Tibial artery (tissue), 4 donors: ENCODE measurements at regions not wholly inside any gene's neighbourhood (a gene's known extent, or its start where the extent isn't known, plus 50 kb on each side); places are given as distances from the start of the nearest gene placed in this dataset.

Experiments used
- DNase-seq, 2 donors: peaks; one replicate each; pipeline ENCODE4 v3.0.0-alpha.2; 2019
- H3K27ac ChIP-seq, 2 donors: fragments of 200-600 bp; sonication (generic) in 1 of 2; 1 replicate in 1 of 2; 2 replicates in 1 of 2; pipeline ENCODE4 v1.5.1; 2018 to 2019; ENCODE audit warnings: mild to moderate bottlenecking in 1 of 2
- H3K27me3 ChIP-seq, 2 donors: fragments of 200-600 bp; sonication (generic) in 1 of 2; one replicate each; pipeline versions ENCODE4 v1.5.1 to v1.6.0; 2016 to 2019
- H3K36me3 ChIP-seq, 3 donors: fragments of 200-600 bp; sonication (generic) in 2 of 3; one replicate each; pipeline ENCODE4 v1.5.1; 2016 to 2019; ENCODE audit warnings: mild to moderate bottlenecking in 2 of 3
- H3K4me1 ChIP-seq, 4 donors: fragments of 200-600 bp; sonication (generic) in 2 of 4; 1 replicate in 3 of 4; 2 replicates in 1 of 4; pipeline ENCODE4 v1.5.1; 2016 to 2019
- H3K4me3 ChIP-seq, 2 donors: fragments of 200-600 bp; sonication (generic) in 1 of 2; 1 replicate in 1 of 2; 2 replicates in 1 of 2; pipeline ENCODE4 v1.5.1; 2018 to 2019; ENCODE audit warnings: mild to moderate bottlenecking in 2 of 2
- H3K9me3 ChIP-seq, 3 donors: fragments of 200-600 bp; sonication (generic) in 1 of 3; one replicate each; pipeline ENCODE4 v1.5.1; 2016 to 2019
- intact Hi-C: fragments of 100-400 bp; cut with DNase I; formaldehyde crosslinking; loops from one replicate; pipeline ENCODE4 v1.15.0; 2023; ENCODE audit warnings: low total_unique reads
- TF ChIP-seq, protein P1 (sequence below), 2 experiments: fragments of 200-600 bp in 1 of 2; fragments of 450-650 bp in 1 of 2; IDR thresholded peaks; one replicate each; pipeline ENCODE4 v1.5.1; 2017 to 2019; ENCODE audit warnings: antibody characterized with exemption in 2 of 2, mild to moderate bottlenecking in 1 of 2, moderate library complexity in 1 of 2

DNA sequence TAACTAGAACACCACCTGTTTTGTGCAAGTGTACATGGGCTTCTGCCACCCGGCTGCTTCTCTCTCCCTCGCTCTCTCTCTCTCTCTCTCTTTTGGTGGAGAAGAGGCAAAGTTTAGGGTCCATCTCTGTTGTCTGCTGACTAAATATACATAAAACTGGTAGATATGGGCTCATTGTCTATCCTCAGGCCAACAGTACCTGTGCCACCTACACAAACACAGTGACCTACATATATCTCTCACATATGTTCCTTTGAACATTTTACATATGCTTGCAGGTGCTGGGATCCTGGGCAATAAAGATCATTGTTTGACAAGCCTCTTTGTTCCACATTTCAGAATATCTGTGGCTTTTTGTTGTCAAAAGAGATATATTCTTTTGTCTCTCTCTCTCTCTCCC, 256.3 kb upstream of the KCNH8 start:
- Histone ChIP-seq H3K36me3 (no peaks in the 10 kb centered on the region), H3K27ac (no peak overlapping the region), H3K4me3 (no peak overlapping the region), H3K27me3 (no peaks in the 10 kb centered on the region), H3K9me3 (no peaks in the 10 kb centered on the region), H3K4me1 (no peaks in the 10 kb centered on the region)
- TF ChIP-seq, protein P1, sequence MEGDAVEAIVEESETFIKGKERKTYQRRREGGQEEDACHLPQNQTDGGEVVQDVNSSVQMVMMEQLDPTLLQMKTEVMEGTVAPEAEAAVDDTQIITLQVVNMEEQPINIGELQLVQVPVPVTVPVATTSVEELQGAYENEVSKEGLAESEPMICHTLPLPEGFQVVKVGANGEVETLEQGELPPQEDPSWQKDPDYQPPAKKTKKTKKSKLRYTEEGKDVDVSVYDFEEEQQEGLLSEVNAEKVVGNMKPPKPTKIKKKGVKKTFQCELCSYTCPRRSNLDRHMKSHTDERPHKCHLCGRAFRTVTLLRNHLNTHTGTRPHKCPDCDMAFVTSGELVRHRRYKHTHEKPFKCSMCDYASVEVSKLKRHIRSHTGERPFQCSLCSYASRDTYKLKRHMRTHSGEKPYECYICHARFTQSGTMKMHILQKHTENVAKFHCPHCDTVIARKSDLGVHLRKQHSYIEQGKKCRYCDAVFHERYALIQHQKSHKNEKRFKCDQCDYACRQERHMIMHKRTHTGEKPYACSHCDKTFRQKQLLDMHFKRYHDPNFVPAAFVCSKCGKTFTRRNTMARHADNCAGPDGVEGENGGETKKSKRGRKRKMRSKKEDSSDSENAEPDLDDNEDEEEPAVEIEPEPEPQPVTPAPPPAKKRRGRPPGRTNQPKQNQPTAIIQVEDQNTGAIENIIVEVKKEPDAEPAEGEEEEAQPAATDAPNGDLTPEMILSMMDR (IDR thresholded peaks at IDR 0.05), result no peak
- intact Hi-C loops, result no loop called here
- DNase-seq, result no peak

DNA sequence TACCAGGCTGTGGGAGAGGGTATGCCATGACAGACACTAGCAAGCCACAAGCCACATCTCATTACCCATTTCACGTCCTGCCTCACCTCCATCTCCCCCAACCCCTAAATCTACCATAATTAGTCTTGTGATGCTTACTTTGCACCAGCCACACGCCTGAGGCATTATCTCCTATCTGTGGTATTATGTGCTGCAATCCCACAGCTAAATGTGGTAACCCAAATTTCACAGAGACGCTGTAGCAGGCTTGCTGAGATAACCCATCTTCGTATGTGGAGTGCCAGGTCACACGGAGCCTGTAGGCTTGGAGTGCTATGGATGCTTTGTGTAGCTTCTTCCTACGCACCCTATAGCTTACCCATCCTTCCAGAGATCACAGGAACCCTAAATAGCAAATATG, 256.7 kb upstream of the KCNH8 start:
- no peak for DNase-seq
- intact Hi-C loops, result no loop called here
- Histone ChIP-seq H3K27ac (no peak overlapping the region), H3K36me3 (no peaks in the 10 kb centered on the region), H3K4me1 (no peaks in the 10 kb centered on the region), H3K27me3 (no peaks in the 10 kb centered on the region), H3K4me3 (no peak overlapping the region), H3K9me3 (no peaks in the 10 kb centered on the region)
- TF ChIP-seq, protein P1 (IDR thresholded peaks at IDR 0.05), result no peak

DNA sequence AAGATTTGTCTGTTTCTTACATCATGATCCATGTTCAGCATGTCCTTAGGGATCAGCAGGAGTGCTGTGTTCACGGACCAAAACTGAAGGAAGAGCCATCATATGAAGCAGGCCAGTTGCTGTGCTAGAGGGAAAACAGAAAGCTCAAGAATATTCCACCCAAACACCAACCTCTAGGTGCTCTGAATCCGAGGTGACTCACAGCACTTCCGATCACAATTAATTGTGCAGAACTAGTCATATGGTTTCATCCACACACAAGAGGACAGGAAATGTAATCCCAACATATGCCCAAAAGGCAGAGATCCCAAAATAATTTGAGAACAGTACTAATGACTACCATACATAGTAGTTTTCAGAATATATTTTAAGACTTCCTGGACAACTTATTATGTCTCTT, 257.9 kb upstream of the KCNH8 start:
- Histone ChIP-seq H3K36me3 (no peaks in the 10 kb centered on the region), H3K4me3 (no peak overlapping the region), H3K9me3 (no peaks in the 10 kb centered on the region), H3K27me3 (no peaks in the 10 kb centered on the region), H3K27ac (no peak overlapping the region), H3K4me1 (no peaks in the 10 kb centered on the region)
- DNase-seq, result no peak
- intact Hi-C loops, result no loop called here
- TF ChIP-seq, protein P1 (IDR thresholded peaks at IDR 0.05), result no peak

DNA sequence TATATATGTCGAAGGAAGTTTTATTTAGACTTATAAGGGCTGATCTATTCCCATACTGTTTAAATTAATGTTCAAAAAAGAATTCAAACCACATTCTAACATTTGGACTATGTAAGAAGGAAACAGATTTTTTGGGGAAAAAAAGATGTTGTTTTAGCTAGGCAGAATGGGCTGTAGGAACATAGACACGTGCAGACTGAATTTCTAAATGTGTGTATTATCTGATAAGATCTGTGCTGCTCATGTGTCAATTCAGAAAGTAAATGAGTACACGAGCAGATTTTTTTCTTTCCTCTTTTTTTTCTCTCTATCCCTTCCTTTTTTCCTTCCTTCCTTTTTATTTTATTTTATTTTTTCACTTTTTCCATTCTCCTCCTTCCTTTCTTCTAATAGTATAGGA, 259.5 kb upstream of the KCNH8 start:
- H3K4me1 ChIP-seq, result no peaks in the 10 kb centered on the region

DNA sequence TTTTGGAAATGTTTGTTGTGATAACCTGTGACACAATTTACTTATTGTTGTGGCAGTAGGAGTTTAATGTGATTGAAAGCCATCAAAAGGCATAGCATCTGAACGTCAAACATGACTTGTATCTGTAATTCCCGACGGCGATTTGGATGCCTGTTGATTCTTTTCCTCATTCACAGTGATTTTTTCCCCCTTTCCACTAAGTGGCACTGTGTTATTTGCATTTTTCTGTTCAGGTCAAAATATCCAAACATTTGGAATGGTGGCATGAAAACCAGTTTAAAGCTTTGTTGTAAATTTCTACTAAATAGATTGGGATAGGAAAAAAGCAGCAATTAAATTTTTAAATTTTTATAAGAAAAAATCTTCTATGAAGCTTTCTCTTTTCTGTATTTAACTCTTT, 259.9 kb upstream of the KCNH8 start:
- H3K4me3 ChIP-seq, result no peak overlapping the region
- no peak for DNase-seq
- intact Hi-C loops, result no loop called here
- no peaks in the 10 kb centered on the region for H3K36me3 ChIP-seq
- no peaks in the 10 kb centered on the region for H3K27me3 ChIP-seq
- TF ChIP-seq, protein P1 (IDR thresholded peaks at IDR 0.05), result no peak
- H3K27ac ChIP-seq, result no peak overlapping the region
- H3K4me1 ChIP-seq, result no peaks in the 10 kb centered on the region
- H3K9me3 ChIP-seq, result no peaks in the 10 kb centered on the region

More for the DNA sequence above, 259.5 kb upstream of the KCNH8 start:
- Histone ChIP-seq H3K27ac (no peak overlapping the region), H3K9me3 (no peaks in the 10 kb centered on the region), H3K4me3 (no peak overlapping the region), H3K36me3 (no peaks in the 10 kb centered on the region), H3K27me3 (no peaks in the 10 kb centered on the region)
- TF ChIP-seq, protein P1 (IDR thresholded peaks at IDR 0.05), result no peak
- DNase-seq, result no peak
- intact Hi-C loops, result no loop called here

GRCh38 chr3:18886331-18886730, 262.0 kb upstream of the KCNH8 start:
- TF ChIP-seq, protein P1 (IDR thresholded peaks at IDR 0.05), result no peak
- no peaks in the 10 kb centered on the region for H3K36me3 ChIP-seq
- H3K4me3 ChIP-seq, result no peak overlapping the region
- H3K4me1 ChIP-seq, result no peaks in the 10 kb centered on the region
- intact Hi-C loops, result no loop called here
- H3K27me3 ChIP-seq, result no peaks in the 10 kb centered on the region
- DNase-seq, result no peak
- H3K9me3 ChIP-seq, result no peaks in the 10 kb centered on the region
- H3K27ac ChIP-seq, result no peak overlapping the region
